ENCODE measurements at regions not wholly inside any gene's neighbourhood (a gene's known extent, or its start where the extent isn't known, plus 50 kb on each side); places are given as distances from the start of the nearest gene placed in this dataset.

DNA sequence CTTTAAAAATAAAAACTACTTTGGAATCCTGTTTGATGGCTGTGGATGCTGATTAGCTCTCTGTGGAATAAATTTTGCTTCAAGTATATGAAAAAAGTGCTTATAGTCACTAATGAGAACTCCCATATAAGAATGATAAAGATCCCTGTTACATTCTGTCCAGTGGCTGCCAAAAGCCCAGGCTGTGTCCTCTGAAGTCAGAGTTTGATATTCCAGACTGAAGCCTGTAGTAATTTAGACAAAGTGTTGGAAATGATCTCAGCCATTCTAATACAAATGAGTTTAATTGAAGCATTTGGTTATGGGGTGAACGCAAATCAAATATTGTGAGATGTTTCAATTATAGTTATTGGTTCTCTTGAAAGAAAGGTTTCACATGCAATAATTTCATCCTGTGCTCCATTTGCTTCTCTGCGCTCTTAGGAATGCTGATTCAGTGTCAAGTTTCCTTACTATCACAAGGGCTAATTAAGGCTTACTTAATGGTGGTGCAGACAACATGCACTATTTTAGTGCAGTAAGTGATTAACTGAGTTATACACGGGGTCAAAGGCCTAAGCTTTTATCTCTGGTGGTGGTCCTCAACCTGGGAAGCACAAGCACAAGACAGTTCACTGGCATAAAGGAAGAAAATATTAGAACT lies 867.6 kb downstream of the SORCS1 start:
- Histone ChIP-seq H3K36me3 (replicated peaks; ENCODE audit: low read depth, low read length) (no peaks in the 10 kb centered on the region), H3K4me1 (ENCODE audit: low read length) (no peaks in the 10 kb centered on the region), H3K27ac (ENCODE audit: low read length) (no peak overlapping the region), H3K9ac (ENCODE audit: low read length) (no peak overlapping the region), H3K27me3 (ENCODE audit: low read depth, low read length) (no peaks in the 10 kb centered on the region), H3K4me3 (ENCODE audit: low read length) (no peak overlapping the region), H3K4me2 (ENCODE audit: low read length) (no peak overlapping the region), H3K9me3 (ENCODE audit: insufficient read depth, low read length) (no peaks in the 10 kb centered on the region), H3K79me2 (ENCODE audit: low read length) (no peaks in the 10 kb centered on the region), H4K20me1 (ENCODE audit: insufficient read depth, low read length) (no peaks in the 10 kb centered on the region), H2AFZ (ENCODE audit: low read depth, low read length) (no peak overlapping the region)
- TF ChIP-seq EZH2phosphoT487 (IDR thresholded peaks at IDR 0.05; ENCODE audit: low read depth) = no peak
- TF ChIP-seq, protein P1, sequence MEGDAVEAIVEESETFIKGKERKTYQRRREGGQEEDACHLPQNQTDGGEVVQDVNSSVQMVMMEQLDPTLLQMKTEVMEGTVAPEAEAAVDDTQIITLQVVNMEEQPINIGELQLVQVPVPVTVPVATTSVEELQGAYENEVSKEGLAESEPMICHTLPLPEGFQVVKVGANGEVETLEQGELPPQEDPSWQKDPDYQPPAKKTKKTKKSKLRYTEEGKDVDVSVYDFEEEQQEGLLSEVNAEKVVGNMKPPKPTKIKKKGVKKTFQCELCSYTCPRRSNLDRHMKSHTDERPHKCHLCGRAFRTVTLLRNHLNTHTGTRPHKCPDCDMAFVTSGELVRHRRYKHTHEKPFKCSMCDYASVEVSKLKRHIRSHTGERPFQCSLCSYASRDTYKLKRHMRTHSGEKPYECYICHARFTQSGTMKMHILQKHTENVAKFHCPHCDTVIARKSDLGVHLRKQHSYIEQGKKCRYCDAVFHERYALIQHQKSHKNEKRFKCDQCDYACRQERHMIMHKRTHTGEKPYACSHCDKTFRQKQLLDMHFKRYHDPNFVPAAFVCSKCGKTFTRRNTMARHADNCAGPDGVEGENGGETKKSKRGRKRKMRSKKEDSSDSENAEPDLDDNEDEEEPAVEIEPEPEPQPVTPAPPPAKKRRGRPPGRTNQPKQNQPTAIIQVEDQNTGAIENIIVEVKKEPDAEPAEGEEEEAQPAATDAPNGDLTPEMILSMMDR (IDR thresholded peaks at IDR 0.05; ENCODE audit: low read depth, low read length) = no peak

- H3K9ac ChIP-seq (ENCODE audit: low read length) = no peak overlapping the region
- no peaks in the 10 kb centered on the region for H3K36me3 ChIP-seq (replicated peaks; ENCODE audit: low read depth, low read length)
- H2AFZ ChIP-seq (ENCODE audit: low read depth, low read length) = no peak overlapping the region
- H4K20me1 ChIP-seq (ENCODE audit: insufficient read depth, low read length) = no peaks in the 10 kb centered on the region
- H3K4me2 ChIP-seq (ENCODE audit: low read length) = no peak overlapping the region
- no peak overlapping the region for H3K4me3 ChIP-seq (ENCODE audit: low read length)
- H3K9me3 ChIP-seq (ENCODE audit: insufficient read depth, low read length) = no peaks in the 10 kb centered on the region
- peaks cover 9% of the 10 kb centered on the region; the same call in 1 of the 2 replicates for H3K4me1 ChIP-seq (ENCODE audit: low read length)
- no peaks in the 10 kb centered on the region for H3K27me3 ChIP-seq (ENCODE audit: low read depth, low read length)
- no peaks in the 10 kb centered on the region for H3K79me2 ChIP-seq (ENCODE audit: low read length)
- TF ChIP-seq, protein P1 (IDR thresholded peaks at IDR 0.05; ENCODE audit: low read depth, low read length) = no peak
- TF ChIP-seq EZH2phosphoT487 (IDR thresholded peaks at IDR 0.05; ENCODE audit: low read depth) = no peak
- no peak overlapping the region for H3K27ac ChIP-seq (ENCODE audit: low read length)
Observed at GRCh38 chr10:106284802-106285587, 879.5 kb downstream of the SORCS1 start.

DNA sequence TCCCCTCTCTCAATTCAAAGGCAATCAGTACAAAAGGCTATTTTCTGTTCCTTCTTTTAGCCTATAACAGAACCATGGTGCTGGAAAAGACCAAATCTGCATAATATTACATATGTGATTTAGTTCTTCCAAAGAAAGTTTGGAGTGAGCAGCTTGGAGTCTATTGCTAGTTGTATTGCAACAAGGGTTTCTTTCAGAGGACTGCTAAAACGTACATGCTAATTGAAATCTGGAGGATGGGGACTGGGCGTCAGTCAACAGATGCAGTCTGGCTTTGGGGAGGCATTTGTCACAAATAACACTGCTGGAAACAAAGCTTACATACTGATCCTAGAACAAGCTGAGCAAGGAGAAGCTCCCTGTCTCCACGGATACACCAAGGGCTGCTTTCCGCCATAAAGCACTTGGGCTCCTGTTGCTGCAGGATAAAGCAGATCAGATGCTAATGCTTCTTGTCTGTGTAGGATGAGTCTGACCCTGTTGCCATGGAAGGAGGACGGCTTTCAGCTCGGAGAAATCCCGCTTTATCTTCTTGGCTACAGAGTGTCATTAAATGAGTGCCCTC lies 883.5 kb downstream of the SORCS1 start:
- H3K4me1 ChIP-seq (ENCODE audit: low read length) = peaks cover 13% of the 10 kb centered on the region; the same call in 1 of the 2 replicates

More for the DNA sequence above, 883.5 kb downstream of the SORCS1 start:
- Histone ChIP-seq H4K20me1 (ENCODE audit: insufficient read depth, low read length) (no peaks in the 10 kb centered on the region), H3K36me3 (replicated peaks; ENCODE audit: low read depth, low read length) (no peaks in the 10 kb centered on the region), H2AFZ (ENCODE audit: low read depth, low read length) (no peak overlapping the region), H3K4me3 (ENCODE audit: low read length) (no peak overlapping the region), H3K27ac (ENCODE audit: low read length) (no peak overlapping the region), H3K79me2 (ENCODE audit: low read length) (no peaks in the 10 kb centered on the region), H3K27me3 (ENCODE audit: low read depth, low read length) (no peaks in the 10 kb centered on the region), H3K9ac (ENCODE audit: low read length) (no peak overlapping the region), H3K4me2 (ENCODE audit: low read length) (no peak overlapping the region), H3K9me3 (ENCODE audit: insufficient read depth, low read length) (no peaks in the 10 kb centered on the region)
- TF ChIP-seq EZH2phosphoT487 (IDR thresholded peaks at IDR 0.05; ENCODE audit: low read depth) = no peak
- TF ChIP-seq, protein P1 (IDR thresholded peaks at IDR 0.05; ENCODE audit: low read depth, low read length) = no peak

All from OCI-LY3 (cell line).